ENCODE measurements at regions not wholly inside any gene's neighbourhood (a gene's known extent, or its start where the extent isn't known, plus 50 kb on each side); places are given as distances from the start of the nearest gene placed in this dataset.

DNA sequence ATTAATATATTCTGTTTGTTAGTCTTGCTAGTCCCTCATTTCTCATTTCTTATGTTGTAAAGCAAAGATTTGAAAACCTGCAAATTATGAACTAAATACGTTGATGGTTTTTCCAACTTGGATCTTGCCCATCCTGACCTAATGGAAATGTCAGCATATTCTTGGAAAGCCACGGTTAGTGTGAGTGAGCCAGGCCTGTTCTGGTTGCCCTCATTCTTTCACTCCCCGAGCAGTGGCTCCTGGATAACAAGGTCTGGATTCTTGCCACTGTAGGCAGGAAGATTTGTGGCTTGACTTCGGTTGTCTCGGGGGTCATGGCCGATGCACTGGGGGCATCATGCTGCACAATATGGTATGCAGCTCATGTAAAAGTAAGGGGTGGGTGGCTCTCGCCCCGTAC lies 359.1 kb downstream of the MEIS1 start:
- dilution Hi-C loops (cut with HindIII; ENCODE audit: low sequenced_read_pairs, unreplicated experiment) (no loop called here), in situ Hi-C loops (cut with MboI; ENCODE audit: low sequenced_read_pairs) (no loop called here), intact Hi-C loops (cut with micrococcal nuclease) (loop anchor here (5.0 kb wide), 1 partner anchor 212 kb away; no protein-coding TSS in a partner anchor)
- no peaks in the 10 kb centered on the region for H3K9me3 ChIP-seq (ENCODE audit: control insufficient read depth, insufficient read depth, low read length)
- H3K23ac ChIP-seq (ENCODE audit: low read depth, low read length), result no peak overlapping the region
- no peak overlapping the region for H2AFZ ChIP-seq (replicated peaks; ENCODE audit: low read length, poor library complexity)
- no peak overlapping the region for H4K5ac ChIP-seq (ENCODE audit: low read depth, low read length)
- no peaks in the 10 kb centered on the region for H3K79me1 ChIP-seq (ENCODE audit: low read depth in 1 of 2, low read length in 2 of 2)
- ATAC-seq (ENCODE audit: low read depth), result no peak
- CTCF ChIA-PET, result no interaction called here
- H2BK120ac ChIP-seq (ENCODE audit: low read depth, low read length), result no peak overlapping the region
- no peaks in the 10 kb centered on the region for H3K27me3 ChIP-seq (ENCODE audit: control insufficient read depth, insufficient read depth, low read length)
- H2AK9ac ChIP-seq (replicated peaks; ENCODE audit: low read depth, low read length, poor library complexity), result no peak overlapping the region
- H2BK15ac ChIP-seq (ENCODE audit: low read depth, low read length), result no peak overlapping the region; the same call in 2 of the 3 replicates
- no peak overlapping the region for H3K27ac ChIP-seq (ENCODE audit: insufficient read depth, low read length)
- no peak overlapping the region for H2BK20ac ChIP-seq (ENCODE audit: low read depth, low read length)
- H3K14ac ChIP-seq (replicated peaks; ENCODE audit: low read depth, low read length), result no peak overlapping the region
- peak overlapping the region; percentile 33; the same call in 1 of the 2 replicates for H3K4ac ChIP-seq (ENCODE audit: low read depth, low read length)
- no peaks in the 10 kb centered on the region for H4K20me1 ChIP-seq (ENCODE audit: insufficient read depth, low read length)
- H3K36me3 ChIP-seq (ENCODE audit: control insufficient read depth, insufficient read depth, low read length), result no peaks in the 10 kb centered on the region
- H3K56ac ChIP-seq (ENCODE audit: extremely low read depth, insufficient read depth, low read length), result no peak overlapping the region
- H4K8ac ChIP-seq (ENCODE audit: low read depth in 2 of 2, low read length in 2 of 2), result no peak overlapping the region
- no peak overlapping the region for H4K91ac ChIP-seq (ENCODE audit: insufficient read depth, low read depth, low read length)
- H3K9ac ChIP-seq (ENCODE audit: low read depth, low read length), result no peak overlapping the region
- peaks cover 9% of the 10 kb centered on the region for H3K9me1 ChIP-seq (ENCODE audit: insufficient read depth, low read length)
- no peak overlapping the region for H3K4me2 ChIP-seq (ENCODE audit: low read depth, low read length)
- BruUV-seq (replicated peaks), result no TSS peak
- 0 out of 2 replicates have a peak overlapping the region, but pooled peaks have one; percentile 8 for H2AK5ac ChIP-seq (ENCODE audit: low read depth, low read length)
- H2BK5ac ChIP-seq (ENCODE audit: low read depth, low read length, poor library complexity, severe bottlenecking), result no peak overlapping the region
- peaks cover 9% of the 10 kb centered on the region for H3K4me1 ChIP-seq (ENCODE audit: control insufficient read depth, insufficient read depth, low read length)
- POLR2A ChIA-PET (ENCODE audit: unreplicated experiment), result no interaction called here
- no peak overlapping the region for H3K4me3 ChIP-seq (ENCODE audit: insufficient read depth, low read depth, low read length)
- WGBS, 2 experiments (ENCODE audit: extremely low coverage in 2 of 2, insufficient read length in 1 of 2), result 70% methylated on average over 2 of the region's 8 CpGs; no CpG with 5 or more reads in 1 of the 2 experiments
- DNase-seq, result no peak
- TF ChIP-seq, protein P1, sequence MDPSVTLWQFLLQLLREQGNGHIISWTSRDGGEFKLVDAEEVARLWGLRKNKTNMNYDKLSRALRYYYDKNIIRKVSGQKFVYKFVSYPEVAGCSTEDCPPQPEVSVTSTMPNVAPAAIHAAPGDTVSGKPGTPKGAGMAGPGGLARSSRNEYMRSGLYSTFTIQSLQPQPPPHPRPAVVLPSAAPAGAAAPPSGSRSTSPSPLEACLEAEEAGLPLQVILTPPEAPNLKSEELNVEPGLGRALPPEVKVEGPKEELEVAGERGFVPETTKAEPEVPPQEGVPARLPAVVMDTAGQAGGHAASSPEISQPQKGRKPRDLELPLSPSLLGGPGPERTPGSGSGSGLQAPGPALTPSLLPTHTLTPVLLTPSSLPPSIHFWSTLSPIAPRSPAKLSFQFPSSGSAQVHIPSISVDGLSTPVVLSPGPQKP (IDR thresholded peaks at IDR 0.05; ENCODE audit: borderline replicate concordance, low read depth, low read length), result no peak
- no peak for TF ChIP-seq POLR2A (IDR thresholded peaks at IDR 0.05; ENCODE audit: low read depth, low read length)
- no peak for TF ChIP-seq CHD1 (IDR thresholded peaks at IDR 0.05; ENCODE audit: low read depth, low read length)
- TF ChIP-seq USF2 (IDR thresholded peaks at IDR 0.05; ENCODE audit: low read depth, low read length), result no peak
- no peak for TF ChIP-seq RFX5 (IDR thresholded peaks at IDR 0.05; ENCODE audit: low read depth, low read length)
- no peak for TF ChIP-seq CEBPB (IDR thresholded peaks at IDR 0.05; ENCODE audit: low read depth, low read length)
- H3K18ac ChIP-seq (ENCODE audit: low read depth, low read length), result no peak overlapping the region; the same call in 1 of the 2 replicates

Data from IMR-90 (cell line).